ENCODE measurements at regions not wholly inside any gene's neighbourhood (a gene's known extent, or its start where the extent isn't known, plus 50 kb on each side); places are given as distances from the start of the nearest gene placed in this dataset.

GRCh38 chr6:82616386-82617028 is 252.9 kb downstream of the TPBG start:
- BruUV-seq (replicated peaks), result no TSS peak
- Histone ChIP-seq H3K36me3 (ENCODE audit: control insufficient read depth, insufficient read depth, low read length) (no peaks in the 10 kb centered on the region), H3K4me1 (ENCODE audit: control insufficient read depth, insufficient read depth, low read length) (no peaks in the 10 kb centered on the region), H3K4me3 (ENCODE audit: low read depth in 2 of 2, low read length in 2 of 2) (no peak overlapping the region), H3K27me3 (ENCODE audit: control insufficient read depth, insufficient read depth, low read length) (no peaks in the 10 kb centered on the region), H3K27ac (ENCODE audit: low read length) (no peak overlapping the region), H3K9me3 (ENCODE audit: control insufficient read depth, insufficient read depth, low read depth, low read length) (no peaks in the 10 kb centered on the region)
- POLR2A ChIA-PET, result interaction anchor here (0.5 kb wide), 1 partner anchor 526 kb away, joined by 6 read pairs; no protein-coding TSS in a partner anchor
- in situ Hi-C loops (cut with HindIII; ENCODE audit: low pct_unique_long_range_greater_than_20kb, low sequenced_read_pairs), result no loop called here
- DNase-seq (ENCODE audit: low read depth, low spot score) (no peak), ATAC-seq (no peak)
- CTCF ChIA-PET, result interaction anchor here (0.8 kb wide), 1 partner anchor 17 kb away, joined by 15 read pairs; no protein-coding TSS in a partner anchor
- intact Hi-C loops (cut with micrococcal nuclease; ENCODE audit: unreplicated experiment), result no loop called here
- TF ChIP-seq, protein P1, sequence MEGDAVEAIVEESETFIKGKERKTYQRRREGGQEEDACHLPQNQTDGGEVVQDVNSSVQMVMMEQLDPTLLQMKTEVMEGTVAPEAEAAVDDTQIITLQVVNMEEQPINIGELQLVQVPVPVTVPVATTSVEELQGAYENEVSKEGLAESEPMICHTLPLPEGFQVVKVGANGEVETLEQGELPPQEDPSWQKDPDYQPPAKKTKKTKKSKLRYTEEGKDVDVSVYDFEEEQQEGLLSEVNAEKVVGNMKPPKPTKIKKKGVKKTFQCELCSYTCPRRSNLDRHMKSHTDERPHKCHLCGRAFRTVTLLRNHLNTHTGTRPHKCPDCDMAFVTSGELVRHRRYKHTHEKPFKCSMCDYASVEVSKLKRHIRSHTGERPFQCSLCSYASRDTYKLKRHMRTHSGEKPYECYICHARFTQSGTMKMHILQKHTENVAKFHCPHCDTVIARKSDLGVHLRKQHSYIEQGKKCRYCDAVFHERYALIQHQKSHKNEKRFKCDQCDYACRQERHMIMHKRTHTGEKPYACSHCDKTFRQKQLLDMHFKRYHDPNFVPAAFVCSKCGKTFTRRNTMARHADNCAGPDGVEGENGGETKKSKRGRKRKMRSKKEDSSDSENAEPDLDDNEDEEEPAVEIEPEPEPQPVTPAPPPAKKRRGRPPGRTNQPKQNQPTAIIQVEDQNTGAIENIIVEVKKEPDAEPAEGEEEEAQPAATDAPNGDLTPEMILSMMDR (IDR thresholded peaks at IDR 0.05), result peak; percentile 16; the same call in 1 of the 2 replicates
- TF ChIP-seq POLR2AphosphoS5 (IDR thresholded peaks at IDR 0.05; ENCODE audit: low read depth, low read length), result no peak

GRCh38 chr6:82617648-82618047 is 254.0 kb downstream of the TPBG start:
- Histone ChIP-seq H3K4me1 (ENCODE audit: control insufficient read depth, insufficient read depth, low read length) (no peaks in the 10 kb centered on the region), H3K4me3 (ENCODE audit: low read depth in 2 of 2, low read length in 2 of 2) (no peak overlapping the region), H3K27me3 (ENCODE audit: control insufficient read depth, insufficient read depth, low read length) (no peaks in the 10 kb centered on the region), H3K36me3 (ENCODE audit: control insufficient read depth, insufficient read depth, low read length) (no peaks in the 10 kb centered on the region), H3K27ac (ENCODE audit: low read length) (no peak overlapping the region), H3K9me3 (ENCODE audit: control insufficient read depth, insufficient read depth, low read depth, low read length) (no peaks in the 10 kb centered on the region)
- BruUV-seq (replicated peaks), result no TSS peak
- intact Hi-C loops (cut with micrococcal nuclease; ENCODE audit: unreplicated experiment), result no loop called here
- TF ChIP-seq, protein P2, sequence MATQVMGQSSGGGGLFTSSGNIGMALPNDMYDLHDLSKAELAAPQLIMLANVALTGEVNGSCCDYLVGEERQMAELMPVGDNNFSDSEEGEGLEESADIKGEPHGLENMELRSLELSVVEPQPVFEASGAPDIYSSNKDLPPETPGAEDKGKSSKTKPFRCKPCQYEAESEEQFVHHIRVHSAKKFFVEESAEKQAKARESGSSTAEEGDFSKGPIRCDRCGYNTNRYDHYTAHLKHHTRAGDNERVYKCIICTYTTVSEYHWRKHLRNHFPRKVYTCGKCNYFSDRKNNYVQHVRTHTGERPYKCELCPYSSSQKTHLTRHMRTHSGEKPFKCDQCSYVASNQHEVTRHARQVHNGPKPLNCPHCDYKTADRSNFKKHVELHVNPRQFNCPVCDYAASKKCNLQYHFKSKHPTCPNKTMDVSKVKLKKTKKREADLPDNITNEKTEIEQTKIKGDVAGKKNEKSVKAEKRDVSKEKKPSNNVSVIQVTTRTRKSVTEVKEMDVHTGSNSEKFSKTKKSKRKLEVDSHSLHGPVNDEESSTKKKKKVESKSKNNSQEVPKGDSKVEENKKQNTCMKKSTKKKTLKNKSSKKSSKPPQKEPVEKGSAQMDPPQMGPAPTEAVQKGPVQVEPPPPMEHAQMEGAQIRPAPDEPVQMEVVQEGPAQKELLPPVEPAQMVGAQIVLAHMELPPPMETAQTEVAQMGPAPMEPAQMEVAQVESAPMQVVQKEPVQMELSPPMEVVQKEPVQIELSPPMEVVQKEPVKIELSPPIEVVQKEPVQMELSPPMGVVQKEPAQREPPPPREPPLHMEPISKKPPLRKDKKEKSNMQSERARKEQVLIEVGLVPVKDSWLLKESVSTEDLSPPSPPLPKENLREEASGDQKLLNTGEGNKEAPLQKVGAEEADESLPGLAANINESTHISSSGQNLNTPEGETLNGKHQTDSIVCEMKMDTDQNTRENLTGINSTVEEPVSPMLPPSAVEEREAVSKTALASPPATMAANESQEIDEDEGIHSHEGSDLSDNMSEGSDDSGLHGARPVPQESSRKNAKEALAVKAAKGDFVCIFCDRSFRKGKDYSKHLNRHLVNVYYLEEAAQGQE (IDR thresholded peaks at IDR 0.05; ENCODE audit: insufficient read depth in 1 of 2, low read depth in 2 of 2, low read length in 1 of 2), result no peak
- TF ChIP-seq TCF7L2 (IDR thresholded peaks at IDR 0.05; ENCODE audit: low read depth, low read length) (no peak), POLR2AphosphoS5 (IDR thresholded peaks at IDR 0.05; ENCODE audit: low read depth, low read length) (no peak), SIN3A (IDR thresholded peaks at IDR 0.05; ENCODE audit: borderline replicate concordance, insufficient read depth, low read depth, low read length) (no peak)
- TF ChIP-seq, protein P1 (IDR thresholded peaks at IDR 0.05), result no peak
- POLR2A ChIA-PET, result no interaction called here
- no peak for ATAC-seq
- in situ Hi-C loops (cut with HindIII; ENCODE audit: low pct_unique_long_range_greater_than_20kb, low sequenced_read_pairs), result no loop called here
- no peak for DNase-seq (ENCODE audit: low read depth, low spot score)
- CTCF ChIA-PET, result no interaction called here
